Skeletal muscle satellite cell (primary cell): ENCODE measurements at regions not wholly inside any gene's neighbourhood (a gene's known extent, or its start where the extent isn't known, plus 50 kb on each side); places are given as distances from the start of the nearest gene placed in this dataset.

Experiments
- H3K27me3 ChIP-seq: 2 replicates; pipeline ENCODE4 v1.7.0; 2013; ENCODE audit warnings: low read length; ENCODE audit not compliant: control insufficient read depth, insufficient read depth
- H3K36me3 ChIP-seq: 2 replicates; pipeline ENCODE4 v1.7.0; 2013; ENCODE audit warnings: mild to moderate bottlenecking, control low read depth, low read length; ENCODE audit not compliant: insufficient read depth
- H3K4me1 ChIP-seq: 2 replicates; pipeline ENCODE4 v1.7.0; 2013; ENCODE audit warnings: low read length; ENCODE audit not compliant: control insufficient read depth, insufficient read depth
- H3K4me2 ChIP-seq: 2 replicates; pipeline ENCODE4 v1.7.0; 2013; ENCODE audit warnings: mild to moderate bottlenecking, low read length
- H3K4me3 ChIP-seq: 2 replicates; pipeline ENCODE4 v1.7.0; 2013; ENCODE audit warnings: low read length
- H3K9ac ChIP-seq: 2 replicates; pipeline ENCODE4 v1.7.0; 2013; ENCODE audit warnings: mild to moderate bottlenecking, low read depth, low read length, moderate library complexity
- H3K9me3 ChIP-seq: replicated peaks from 2 replicates; pipeline ENCODE4 v1.7.0; 2013; ENCODE audit warnings: mild to moderate bottlenecking, control low read depth, low read length

- H3K4me1 ChIP-seq: no peaks in the 10 kb centered on the region
Observed at GRCh38 chr4:149031399-149031798, 589.2 kb upstream of the NR3C2 start.

GRCh38 chr4:149029056-149029651 is 586.9 kb upstream of the NR3C2 start:
- Histone ChIP-seq H3K36me3 (no peaks in the 10 kb centered on the region), H3K9me3 (no peaks in the 10 kb centered on the region), H3K4me1 (no peaks in the 10 kb centered on the region), H3K27me3 (no peaks in the 10 kb centered on the region), H3K4me3 (no peak overlapping the region), H3K4me2 (no peak overlapping the region), H3K9ac (no peak overlapping the region)

More at GRCh38 chr4:149031399-149031798, 589.2 kb upstream of the NR3C2 start:
- Histone ChIP-seq H3K36me3 (no peaks in the 10 kb centered on the region), H3K9ac (no peak overlapping the region), H3K9me3 (no peaks in the 10 kb centered on the region), H3K4me2 (no peak overlapping the region), H3K4me3 (no peak overlapping the region), H3K27me3 (no peaks in the 10 kb centered on the region)

- H3K4me1 ChIP-seq: no peaks in the 10 kb centered on the region
- H3K9ac ChIP-seq: no peak overlapping the region
- H3K27me3 ChIP-seq: no peaks in the 10 kb centered on the region
- no peak overlapping the region for H3K4me3 ChIP-seq
- H3K36me3 ChIP-seq: no peaks in the 10 kb centered on the region
- H3K4me2 ChIP-seq: no peak overlapping the region
- no peaks in the 10 kb centered on the region for H3K9me3 ChIP-seq
Observed at GRCh38 chr4:149026696-149027095, 584.5 kb upstream of the NR3C2 start.

GRCh38 chr4:149017002-149017734 is 575.0 kb upstream of the NR3C2 start:
- no peaks in the 10 kb centered on the region for H3K36me3 ChIP-seq
- no peak overlapping the region for H3K4me3 ChIP-seq
- no peaks in the 10 kb centered on the region for H3K9me3 ChIP-seq
- no peak overlapping the region for H3K4me2 ChIP-seq
- no peaks in the 10 kb centered on the region for H3K4me1 ChIP-seq
- no peaks in the 10 kb centered on the region for H3K27me3 ChIP-seq
- no peak overlapping the region for H3K9ac ChIP-seq

- no peaks in the 10 kb centered on the region for H3K27me3 ChIP-seq
- H3K9ac ChIP-seq: no peak overlapping the region
- H3K36me3 ChIP-seq: no peaks in the 10 kb centered on the region
- H3K4me3 ChIP-seq: no peak overlapping the region
- H3K4me2 ChIP-seq: no peak overlapping the region
- no peaks in the 10 kb centered on the region for H3K4me1 ChIP-seq
- H3K9me3 ChIP-seq: no peaks in the 10 kb centered on the region
Observed at GRCh38 chr4:149009223-149009622, 567.0 kb upstream of the NR3C2 start.

- Histone ChIP-seq H3K4me1 (no peaks in the 10 kb centered on the region), H3K27me3 (no peaks in the 10 kb centered on the region), H3K9ac (no peak overlapping the region), H3K4me2 (no peak overlapping the region), H3K4me3 (no peak overlapping the region), H3K9me3 (no peaks in the 10 kb centered on the region), H3K36me3 (no peaks in the 10 kb centered on the region)
Observed at GRCh38 chr4:149008415-149009025, 566.3 kb upstream of the NR3C2 start.

GRCh38 chr4:149005191-149005590 is 563.0 kb upstream of the NR3C2 start:
- H3K9me3 ChIP-seq: no peaks in the 10 kb centered on the region
- no peaks in the 10 kb centered on the region for H3K4me1 ChIP-seq
- H3K4me3 ChIP-seq: no peak overlapping the region
- no peak overlapping the region for H3K4me2 ChIP-seq
- H3K9ac ChIP-seq: no peak overlapping the region
- no peaks in the 10 kb centered on the region for H3K36me3 ChIP-seq
- no peaks in the 10 kb centered on the region for H3K27me3 ChIP-seq

GRCh38 chr4:148999924-149000323 is 557.7 kb upstream of the NR3C2 start:
- no peaks in the 10 kb centered on the region for H3K36me3 ChIP-seq
- H3K4me3 ChIP-seq: no peak overlapping the region
- H3K4me1 ChIP-seq: no peaks in the 10 kb centered on the region
- no peaks in the 10 kb centered on the region for H3K27me3 ChIP-seq
- no peaks in the 10 kb centered on the region for H3K9me3 ChIP-seq
- no peak overlapping the region for H3K9ac ChIP-seq
- no peak overlapping the region for H3K4me2 ChIP-seq

GRCh38 chr4:148998719-148999118 is 556.5 kb upstream of the NR3C2 start:
- H3K4me2 ChIP-seq: no peak overlapping the region
- H3K9me3 ChIP-seq: no peaks in the 10 kb centered on the region
- H3K27me3 ChIP-seq: no peaks in the 10 kb centered on the region
- H3K4me1 ChIP-seq: no peaks in the 10 kb centered on the region
- no peak overlapping the region for H3K9ac ChIP-seq
- H3K36me3 ChIP-seq: no peaks in the 10 kb centered on the region
- H3K4me3 ChIP-seq: no peak overlapping the region

- no peaks in the 10 kb centered on the region for H3K4me1 ChIP-seq
- no peak overlapping the region for H3K4me3 ChIP-seq
- no peak overlapping the region for H3K9ac ChIP-seq
- no peaks in the 10 kb centered on the region for H3K27me3 ChIP-seq
- H3K36me3 ChIP-seq: no peaks in the 10 kb centered on the region
- no peaks in the 10 kb centered on the region for H3K9me3 ChIP-seq
- no peak overlapping the region for H3K4me2 ChIP-seq
Observed at GRCh38 chr4:148986951-148987350, 544.7 kb upstream of the NR3C2 start.

GRCh38 chr4:148984951-148985350 is 542.7 kb upstream of the NR3C2 start:
- no peak overlapping the region for H3K9ac ChIP-seq
- H3K36me3 ChIP-seq: no peaks in the 10 kb centered on the region
- no peaks in the 10 kb centered on the region for H3K27me3 ChIP-seq
- H3K4me3 ChIP-seq: no peak overlapping the region
- H3K4me2 ChIP-seq: no peak overlapping the region
- H3K9me3 ChIP-seq: no peaks in the 10 kb centered on the region
- H3K4me1 ChIP-seq: no peaks in the 10 kb centered on the region

GRCh38 chr4:148982200-148982599 is 540.0 kb upstream of the NR3C2 start:
- H3K4me2 ChIP-seq: no peak overlapping the region
- H3K9ac ChIP-seq: no peak overlapping the region
- H3K27me3 ChIP-seq: no peaks in the 10 kb centered on the region
- H3K4me3 ChIP-seq: no peak overlapping the region
- H3K36me3 ChIP-seq: no peaks in the 10 kb centered on the region
- no peaks in the 10 kb centered on the region for H3K9me3 ChIP-seq
- H3K4me1 ChIP-seq: no peaks in the 10 kb centered on the region
